BLaER1 treated with 17β-estradiol and CSF1 and Interleukin-3, amounts not matched to agents 10 nM and 100 nM (cell line): ENCODE measurements at regions not wholly inside any gene's neighbourhood (a gene's known extent, or its start where the extent isn't known, plus 50 kb on each side); places are given as distances from the start of the nearest gene placed in this dataset.

Experiments
- H3K27ac ChIP-seq, 11 experiments: shearing (Covaris generic); formaldehyde crosslinking; 2 replicates each; pipeline ENCODE4 v1.8.1; 2022
- H3K27me3 ChIP-seq, 11 experiments: shearing (Covaris generic); formaldehyde crosslinking; 2 replicates each; pipeline ENCODE4 v1.8.1; 2022
- H3K36me3 ChIP-seq, 11 experiments: shearing (Covaris generic); formaldehyde crosslinking; 2 replicates each; pipeline ENCODE4 v1.8.1; 2022
- H3K4me1 ChIP-seq, 10 experiments: shearing (Covaris generic); formaldehyde crosslinking; 2 replicates each; pipeline ENCODE4 v1.8.1; 2022
- H3K4me2 ChIP-seq, 11 experiments: shearing (Covaris generic); formaldehyde crosslinking; 2 replicates each; pipeline ENCODE4 v1.8.1; 2022
- H3K4me3 ChIP-seq, 10 experiments: shearing (Covaris generic); formaldehyde crosslinking; 2 replicates each; pipeline ENCODE4 v1.8.1; 2022
- H3K9ac ChIP-seq, 11 experiments: shearing (Covaris generic); formaldehyde crosslinking; 2 replicates each; pipeline ENCODE4 v1.8.1; 2022
- H3K9me3 ChIP-seq, 11 experiments: shearing (Covaris generic); formaldehyde crosslinking; replicated peaks in 1 of 11; 2 replicates each; pipeline ENCODE4 v1.8.1; 2022
- H4K20me1 ChIP-seq, 11 experiments: shearing (Covaris generic); formaldehyde crosslinking; 2 replicates each; pipeline ENCODE4 v1.8.1; 2022
- Cebpa-rat ChIP-seq, 11 experiments: shearing (Covaris generic); IDR thresholded peaks; 2 replicates each; pipeline ENCODE4 v1.8.1; 2022

DNA sequence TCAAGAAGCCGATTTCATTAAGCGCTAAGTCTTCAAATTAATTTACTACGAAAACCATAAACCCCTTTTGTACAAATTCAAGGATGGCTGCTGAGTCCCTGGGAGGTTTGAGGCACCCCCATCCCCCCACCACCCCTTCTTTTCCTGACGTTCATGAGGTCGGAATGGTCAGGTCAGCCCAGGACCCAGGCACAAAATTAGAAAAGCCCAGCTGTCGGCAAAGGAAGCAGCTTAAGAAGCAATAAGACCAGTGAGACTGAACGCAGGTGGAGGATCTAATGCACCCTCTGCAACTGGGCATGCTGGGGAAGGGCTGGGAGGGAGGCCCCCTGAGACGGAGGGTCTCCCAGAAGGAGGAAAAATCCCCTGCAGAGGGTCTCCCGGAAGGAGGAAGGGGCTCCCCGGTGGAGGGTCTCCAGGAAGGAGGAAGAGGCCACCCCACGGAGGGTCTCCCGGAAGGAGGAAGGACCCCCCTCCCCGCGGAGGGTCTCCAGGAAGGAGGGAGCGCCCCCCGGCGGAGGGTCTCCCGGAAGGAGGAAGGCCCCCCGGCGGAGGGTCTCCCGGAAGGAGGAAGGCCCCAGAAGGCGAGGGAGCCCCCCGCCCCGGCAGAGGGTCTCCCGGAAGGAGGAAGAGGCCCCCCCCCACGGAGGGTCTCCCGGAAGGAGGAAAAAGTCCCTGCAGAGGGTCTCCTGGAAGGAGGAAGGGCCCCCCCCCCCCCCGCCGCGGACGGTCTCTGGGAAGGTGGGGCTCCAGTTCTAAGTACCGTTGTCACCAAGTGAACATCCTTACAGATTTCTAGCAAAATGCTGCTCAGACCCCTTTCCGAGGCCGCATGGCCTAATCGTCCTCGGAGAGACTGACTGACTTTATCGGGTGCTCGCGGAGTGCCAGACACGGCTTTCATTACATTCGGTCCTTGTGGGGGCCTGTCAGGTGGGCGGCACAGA is 74.4 kb upstream of the FCN1 start:
- H3K4me1 ChIP-seq: no peaks in the 10 kb centered on the region
- H3K9ac ChIP-seq: no peak overlapping the region
- H4K20me1 ChIP-seq: 0 out of 22 replicates have a peak, but pooled peaks cover 0 to 7% (median 0%) of the 10 kb centered on the region in 11 experiments
- H3K27ac ChIP-seq: no peak overlapping the region
- H3K4me3 ChIP-seq: no peak overlapping the region
- H3K9me3 ChIP-seq: peaks cover 11 to 19% (median 16%) of the 10 kb centered on the region in 11 experiments
- no peaks in the 10 kb centered on the region for H3K36me3 ChIP-seq
- H3K4me2 ChIP-seq: no peak overlapping the region
- no peak for TF ChIP-seq Cebpa-rat (IDR thresholded peaks at IDR 0.05)
- H3K27me3 ChIP-seq: no peaks in the 10 kb centered on the region; a peak in 1 of 22 replicates

DNA sequence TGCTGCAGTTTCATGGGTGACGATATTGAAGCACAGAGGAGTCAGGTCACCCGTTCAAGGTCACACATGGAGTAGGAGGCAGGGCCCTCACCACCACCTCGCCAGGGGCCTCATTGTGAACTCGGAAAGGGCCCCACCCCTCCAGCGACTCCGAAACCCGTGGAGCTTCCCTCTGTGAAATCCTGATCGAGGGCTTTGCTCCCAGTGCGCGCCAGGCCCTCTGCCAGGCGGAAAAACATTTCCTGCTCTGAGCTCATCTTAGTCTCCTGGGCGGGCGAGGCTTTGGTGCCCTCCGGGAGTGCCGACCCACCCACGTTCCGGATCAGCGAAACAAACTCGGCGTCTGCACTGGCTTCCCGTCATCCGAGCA is 75.0 kb upstream of the FCN1 start:
- H3K9ac ChIP-seq: no peak overlapping the region
- no peaks in the 10 kb centered on the region; a peak in 1 of 22 replicates for H3K27me3 ChIP-seq
- no peak overlapping the region for H3K27ac ChIP-seq
- H4K20me1 ChIP-seq: 0 out of 22 replicates have a peak, but pooled peaks cover 0 to 7% (median 0%) of the 10 kb centered on the region in 11 experiments
- no peak for TF ChIP-seq Cebpa-rat (IDR thresholded peaks at IDR 0.05)
- H3K9me3 ChIP-seq: peaks cover 6 to 19% (median 15%) of the 10 kb centered on the region in 11 experiments
- H3K4me1 ChIP-seq: no peaks in the 10 kb centered on the region
- H3K4me2 ChIP-seq: no peak overlapping the region
- no peak overlapping the region for H3K4me3 ChIP-seq
- H3K36me3 ChIP-seq: no peaks in the 10 kb centered on the region

DNA sequence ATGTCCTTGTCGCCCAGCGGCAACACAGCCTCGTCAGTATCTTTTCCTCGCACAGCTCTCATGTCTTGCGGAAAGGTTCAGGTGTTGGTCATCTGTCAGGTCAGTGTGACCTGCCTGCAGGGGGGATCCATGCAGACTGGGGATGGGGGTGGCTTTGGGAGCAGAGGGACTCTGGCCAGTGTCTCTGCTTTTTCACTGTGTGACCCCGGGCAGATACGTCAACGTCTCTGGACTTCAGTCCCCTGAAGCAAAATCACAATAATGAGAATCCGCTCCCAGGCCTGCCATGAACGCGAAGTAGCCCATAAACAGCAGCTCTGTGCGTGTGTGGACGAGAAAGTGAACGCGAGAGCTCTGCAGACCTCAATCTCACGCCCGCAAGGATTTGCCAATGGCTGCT is 75.7 kb upstream of the FCN1 start:
- H3K9ac ChIP-seq: no peak overlapping the region
- no peaks in the 10 kb centered on the region; a peak in 1 of 22 replicates for H3K27me3 ChIP-seq
- H3K4me1 ChIP-seq: no peaks in the 10 kb centered on the region
- H4K20me1 ChIP-seq: 0 out of 22 replicates have a peak, but pooled peaks cover 0 to 7% (median 0%) of the 10 kb centered on the region in 11 experiments
- H3K4me3 ChIP-seq: no peak overlapping the region
- no peak overlapping the region for H3K27ac ChIP-seq
- H3K36me3 ChIP-seq: no peaks in the 10 kb centered on the region
- TF ChIP-seq Cebpa-rat (IDR thresholded peaks at IDR 0.05): no peak
- peaks cover 7 to 19% (median 16%) of the 10 kb centered on the region in 11 experiments for H3K9me3 ChIP-seq
- H3K4me2 ChIP-seq: no peak overlapping the region

DNA sequence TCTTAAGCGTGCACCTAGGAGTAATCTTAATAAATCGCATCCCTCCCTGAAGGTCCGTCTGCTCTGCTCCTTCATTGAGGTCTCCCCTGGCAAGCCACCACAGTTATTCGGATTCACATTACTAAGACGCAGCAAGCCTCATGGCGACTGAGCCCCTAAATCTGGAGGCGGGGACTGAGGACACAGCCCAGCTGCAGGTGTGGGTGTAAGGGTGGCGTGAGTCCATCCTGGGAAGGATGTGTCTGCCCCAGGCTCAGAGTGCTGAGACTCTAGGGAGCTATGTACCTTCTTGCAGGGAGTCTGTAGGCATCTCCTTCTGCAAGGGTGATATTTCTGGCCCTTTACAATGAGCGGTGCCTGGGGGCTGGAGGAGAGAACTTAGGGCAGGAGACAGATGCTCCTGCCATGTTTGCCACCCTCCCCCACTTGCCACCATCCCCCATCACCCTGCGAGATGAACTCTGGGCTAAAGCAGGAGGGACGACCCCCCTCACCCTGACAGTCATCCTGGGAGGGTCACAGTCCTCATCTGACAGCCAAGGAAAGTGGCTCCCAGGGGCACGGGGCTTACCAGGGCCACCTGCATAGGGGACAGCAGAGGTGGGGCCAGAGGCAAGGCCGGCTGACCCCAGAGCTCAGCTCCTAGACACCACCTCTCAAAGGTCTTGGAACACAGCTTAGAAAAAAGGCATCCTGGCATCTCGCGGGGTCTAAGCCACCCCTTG is 76.4 kb upstream of the FCN1 start:
- Histone ChIP-seq H3K36me3 (no peaks in the 10 kb centered on the region), H3K4me1 (no peaks in the 10 kb centered on the region), H4K20me1 (0 out of 22 replicates have a peak, but pooled peaks cover 0 to 7% (median 0%) of the 10 kb centered on the region in 11 experiments), H3K9me3 (peaks cover 15 to 25% (median 22%) of the 10 kb centered on the region in 11 experiments), H3K27ac (no peak overlapping the region), H3K4me3 (no peak overlapping the region), H3K9ac (no peak overlapping the region), H3K27me3 (no peaks in the 10 kb centered on the region; a peak in 1 of 22 replicates), H3K4me2 (no peak overlapping the region)
- no peak for TF ChIP-seq Cebpa-rat (IDR thresholded peaks at IDR 0.05)

DNA sequence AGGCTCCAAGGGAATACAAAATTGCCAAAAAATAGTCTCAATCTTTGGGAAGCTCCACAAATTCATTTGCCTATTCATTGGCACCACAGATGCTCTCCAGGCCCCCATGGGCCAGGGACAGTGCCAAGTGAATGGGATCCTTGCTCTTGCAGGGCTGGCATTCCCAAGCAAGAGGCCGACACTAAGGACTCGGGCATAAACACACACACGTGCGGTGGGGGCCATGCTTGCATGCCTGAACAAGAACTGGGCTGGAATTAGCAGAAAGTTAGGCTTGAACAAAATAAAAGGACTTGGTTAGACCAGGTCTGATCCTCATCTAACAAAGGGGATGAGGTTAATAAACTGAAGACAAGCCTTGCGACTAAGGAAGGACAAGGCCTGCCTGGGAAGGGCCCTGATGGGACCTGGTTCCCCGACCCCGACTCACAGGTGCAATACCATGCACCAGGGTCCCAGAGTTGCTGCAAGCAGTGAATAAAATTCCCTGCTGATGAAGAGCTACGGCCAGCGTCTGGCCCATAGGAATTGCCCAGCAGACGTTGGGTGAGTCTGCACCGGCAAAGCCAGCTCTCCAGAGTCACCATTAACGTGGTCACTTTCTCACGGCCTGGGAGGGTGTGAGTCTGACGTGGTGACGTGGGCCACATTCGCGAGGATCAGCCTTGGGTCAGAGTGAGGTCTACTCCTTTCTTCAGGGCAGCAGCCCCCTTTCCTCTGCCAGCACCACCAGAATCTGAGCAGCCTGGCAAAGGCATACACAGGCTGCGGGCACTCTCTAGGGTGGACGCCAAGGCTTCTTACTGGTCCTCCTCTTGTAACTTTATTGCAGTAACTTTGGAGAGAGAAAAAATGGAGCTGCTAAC is 77.4 kb upstream of the FCN1 start:
- peaks cover 25 to 34% (median 32%) of the 10 kb centered on the region in 11 experiments for H3K9me3 ChIP-seq
- H3K27ac ChIP-seq: no peak overlapping the region
- H3K9ac ChIP-seq: no peak overlapping the region
- H3K4me2 ChIP-seq: no peak overlapping the region
- 0 out of 22 replicates have a peak, but pooled peaks cover 0 to 7% (median 0%) of the 10 kb centered on the region in 11 experiments for H4K20me1 ChIP-seq
- no peaks in the 10 kb centered on the region for H3K36me3 ChIP-seq
- H3K4me1 ChIP-seq: no peaks in the 10 kb centered on the region
- no peak overlapping the region for H3K4me3 ChIP-seq
- no peak for TF ChIP-seq Cebpa-rat (IDR thresholded peaks at IDR 0.05)
- H3K27me3 ChIP-seq: no peaks in the 10 kb centered on the region; a peak in 1 of 22 replicates

DNA sequence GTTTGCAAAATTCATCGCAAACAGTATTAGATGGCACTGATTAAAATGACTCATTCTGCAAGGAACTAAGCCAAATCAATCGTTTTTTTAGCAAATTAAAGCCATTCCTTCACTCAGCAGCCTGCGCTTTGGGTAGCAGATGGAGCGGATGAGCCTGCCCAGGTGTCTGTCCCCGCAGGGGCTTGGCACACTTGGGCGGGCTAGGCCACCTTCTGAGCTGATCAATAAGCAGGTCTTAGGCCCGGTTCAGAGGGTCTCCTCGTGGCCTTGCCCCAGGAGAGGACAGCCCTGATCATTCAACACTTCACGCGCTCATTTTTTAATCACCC is 78.0 kb upstream of the FCN1 start:
- Histone ChIP-seq H3K27ac (no peak overlapping the region), H3K4me1 (no peaks in the 10 kb centered on the region), H3K4me3 (no peak overlapping the region), H3K9me3 (peaks cover 31 to 40% (median 38%) of the 10 kb centered on the region in 11 experiments), H3K27me3 (no peaks in the 10 kb centered on the region; a peak in 1 of 22 replicates), H3K9ac (no peak overlapping the region), H3K4me2 (no peak overlapping the region), H3K36me3 (no peaks in the 10 kb centered on the region), H4K20me1 (0 out of 22 replicates have a peak, but pooled peaks cover 0 to 7% (median 0%) of the 10 kb centered on the region in 11 experiments)
- TF ChIP-seq Cebpa-rat (IDR thresholded peaks at IDR 0.05): no peak

DNA sequence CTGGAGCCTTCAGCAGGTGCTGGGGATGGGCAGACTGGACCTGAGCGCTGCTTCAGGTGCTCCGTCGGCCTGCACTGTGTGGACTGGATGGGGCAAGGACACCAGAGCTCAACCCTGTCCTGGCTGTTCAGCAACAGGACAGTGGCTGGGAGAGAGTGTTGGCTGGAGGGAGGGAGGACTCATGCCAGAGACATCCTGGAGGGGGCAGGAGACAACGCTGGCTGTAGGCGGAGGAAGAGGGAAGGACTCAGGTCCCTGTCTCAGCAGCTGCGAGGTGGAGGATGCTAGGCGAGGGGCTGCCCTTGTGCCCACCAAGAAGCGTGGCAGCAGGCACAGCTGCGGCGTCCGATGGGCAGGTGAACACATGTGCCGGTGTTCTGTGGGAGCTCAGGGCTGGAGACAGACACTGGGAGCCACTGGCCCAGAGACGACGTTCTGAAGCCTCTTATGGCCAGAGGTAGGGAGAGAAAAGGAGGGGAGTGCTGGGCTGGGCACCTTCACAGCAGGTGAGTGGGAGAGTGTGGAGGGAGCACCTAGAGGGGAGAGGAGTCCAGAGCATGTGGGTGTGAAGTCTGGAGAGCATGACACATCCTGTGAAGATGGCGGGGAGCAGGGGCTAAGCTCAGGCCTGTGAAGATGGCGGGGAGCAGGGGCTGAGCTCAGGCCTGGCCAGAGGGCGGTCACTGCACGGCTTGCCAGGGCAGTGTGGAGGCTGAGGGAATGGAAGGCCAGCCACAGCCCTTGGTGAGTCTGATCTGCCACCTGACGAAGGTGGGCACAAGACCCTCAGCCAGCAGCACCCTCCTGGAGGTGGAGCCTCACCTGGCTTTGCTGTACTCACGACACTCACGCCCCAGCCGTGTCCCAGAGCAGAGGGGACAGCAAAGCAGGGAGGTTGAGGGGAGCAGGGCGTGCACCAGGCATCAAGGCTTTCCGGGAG is 79.1 kb upstream of the FCN1 start:
- H3K27me3 ChIP-seq: no peaks in the 10 kb centered on the region; a peak in 1 of 22 replicates
- no peak overlapping the region for H3K9ac ChIP-seq
- H4K20me1 ChIP-seq: 0 out of 22 replicates have a peak, but pooled peaks cover 0 to 7% (median 0%) of the 10 kb centered on the region in 11 experiments
- H3K27ac ChIP-seq: no peak overlapping the region
- H3K4me3 ChIP-seq: no peak overlapping the region
- no peaks in the 10 kb centered on the region for H3K36me3 ChIP-seq
- H3K9me3 ChIP-seq: peaks cover 42 to 51% (median 49%) of the 10 kb centered on the region in 11 experiments
- H3K4me2 ChIP-seq: no peak overlapping the region
- no peak for TF ChIP-seq Cebpa-rat (IDR thresholded peaks at IDR 0.05)
- peaks cover 0 to under 1% (median 0%) of the 10 kb centered on the region in 10 experiments; a peak in 2 of 20 replicates for H3K4me1 ChIP-seq
